ENCODE measurements at regions not wholly inside any gene's neighbourhood (a gene's known extent, or its start where the extent isn't known, plus 50 kb on each side); places are given as distances from the start of the nearest gene placed in this dataset.

DNA sequence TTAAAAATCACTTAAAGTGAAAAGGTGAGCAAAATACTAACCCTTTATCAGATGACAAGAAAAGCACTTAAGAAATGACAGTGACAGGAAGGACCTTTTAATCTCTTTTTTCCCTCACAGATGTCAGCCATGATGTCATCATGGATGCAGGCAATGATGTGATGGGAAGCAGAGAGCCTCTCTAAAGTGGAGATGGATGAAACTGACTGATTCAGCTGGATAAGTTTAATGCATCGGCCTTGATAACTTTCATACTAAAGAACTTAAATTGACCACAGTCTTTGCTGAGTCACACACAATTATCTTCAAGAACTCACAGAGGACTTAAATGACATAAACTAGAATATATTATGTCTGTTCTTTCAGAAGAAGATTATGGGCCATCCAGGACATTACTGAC, 153.2 kb upstream of the FGF10 start:
- no CpG with 5 or more reads among the region's 1 CpG for WGBS, 2 experiments (ENCODE audit: extremely low coverage in 2 of 2, insufficient read length in 1 of 2)
- DNase-seq: no peak

More for the DNA sequence above, 153.2 kb upstream of the FGF10 start:
- Histone ChIP-seq H3K23ac (ENCODE audit: low read depth, low read length) (no peak overlapping the region), H3K4me3 (ENCODE audit: insufficient read depth, low read depth, low read length) (no peak overlapping the region), H3K18ac (ENCODE audit: low read depth, low read length) (no peak overlapping the region), H3K4ac (ENCODE audit: low read depth, low read length) (no peak overlapping the region), H4K20me1 (ENCODE audit: insufficient read depth, low read length) (no peaks in the 10 kb centered on the region), H3K56ac (ENCODE audit: extremely low read depth, insufficient read depth, low read length) (no peak overlapping the region), H3K36me3 (ENCODE audit: control insufficient read depth, insufficient read depth, low read length) (no peaks in the 10 kb centered on the region), H3K9me1 (ENCODE audit: insufficient read depth, low read length) (no peaks in the 10 kb centered on the region), H2AFZ (replicated peaks; ENCODE audit: low read length, poor library complexity) (no peak overlapping the region), H4K8ac (ENCODE audit: low read depth in 2 of 2, low read length in 2 of 2) (no peak overlapping the region), H2BK120ac (ENCODE audit: low read depth, low read length) (no peak overlapping the region), H4K91ac (ENCODE audit: insufficient read depth, low read depth, low read length) (no peak overlapping the region), H3K4me1 (ENCODE audit: control insufficient read depth, insufficient read depth, low read length) (no peaks in the 10 kb centered on the region), H3K27me3 (ENCODE audit: control insufficient read depth, insufficient read depth, low read length) (no peaks in the 10 kb centered on the region), H4K5ac (ENCODE audit: low read depth, low read length) (no peak overlapping the region), H2BK5ac (ENCODE audit: low read depth, low read length, poor library complexity, severe bottlenecking) (no peak overlapping the region), H3K9me3 (ENCODE audit: control insufficient read depth, insufficient read depth, low read length) (no peaks in the 10 kb centered on the region), H3K27ac (ENCODE audit: insufficient read depth, low read length) (no peak overlapping the region), H2AK9ac (replicated peaks; ENCODE audit: low read depth, low read length, poor library complexity) (no peak overlapping the region), H2BK20ac (ENCODE audit: low read depth, low read length) (no peak overlapping the region), H3K14ac (replicated peaks; ENCODE audit: low read depth, low read length) (no peak overlapping the region), H3K79me1 (ENCODE audit: low read depth in 1 of 2, low read length in 2 of 2) (no peaks in the 10 kb centered on the region), H3K9ac (ENCODE audit: low read depth, low read length) (no peak overlapping the region), H3K4me2 (ENCODE audit: low read depth, low read length) (no peak overlapping the region), H2BK15ac (ENCODE audit: low read depth, low read length) (no peak overlapping the region), H2AK5ac (ENCODE audit: low read depth, low read length) (no peak overlapping the region)
- TF ChIP-seq, protein P1, sequence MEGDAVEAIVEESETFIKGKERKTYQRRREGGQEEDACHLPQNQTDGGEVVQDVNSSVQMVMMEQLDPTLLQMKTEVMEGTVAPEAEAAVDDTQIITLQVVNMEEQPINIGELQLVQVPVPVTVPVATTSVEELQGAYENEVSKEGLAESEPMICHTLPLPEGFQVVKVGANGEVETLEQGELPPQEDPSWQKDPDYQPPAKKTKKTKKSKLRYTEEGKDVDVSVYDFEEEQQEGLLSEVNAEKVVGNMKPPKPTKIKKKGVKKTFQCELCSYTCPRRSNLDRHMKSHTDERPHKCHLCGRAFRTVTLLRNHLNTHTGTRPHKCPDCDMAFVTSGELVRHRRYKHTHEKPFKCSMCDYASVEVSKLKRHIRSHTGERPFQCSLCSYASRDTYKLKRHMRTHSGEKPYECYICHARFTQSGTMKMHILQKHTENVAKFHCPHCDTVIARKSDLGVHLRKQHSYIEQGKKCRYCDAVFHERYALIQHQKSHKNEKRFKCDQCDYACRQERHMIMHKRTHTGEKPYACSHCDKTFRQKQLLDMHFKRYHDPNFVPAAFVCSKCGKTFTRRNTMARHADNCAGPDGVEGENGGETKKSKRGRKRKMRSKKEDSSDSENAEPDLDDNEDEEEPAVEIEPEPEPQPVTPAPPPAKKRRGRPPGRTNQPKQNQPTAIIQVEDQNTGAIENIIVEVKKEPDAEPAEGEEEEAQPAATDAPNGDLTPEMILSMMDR (conservative IDR thresholded peaks at IDR 0.05; ENCODE audit: low read depth, low read length): no peak
- ChIA-PET POLR2A (ENCODE audit: unreplicated experiment) (no interaction called here), CTCF (no interaction called here)
- dilution Hi-C loops (cut with HindIII; ENCODE audit: low sequenced_read_pairs, unreplicated experiment): no loop called here
- in situ Hi-C loops (cut with MboI; ENCODE audit: low sequenced_read_pairs): no loop called here
- ATAC-seq (ENCODE audit: low read depth): no peak
- no TSS peak for BruUV-seq (replicated peaks)
- intact Hi-C loops (cut with micrococcal nuclease): no loop called here

Data from IMR-90 (cell line).